HG03342 (cell line): ENCODE measurements at regions not wholly inside any gene's neighbourhood (a gene's known extent, or its start where the extent isn't known, plus 50 kb on each side); places are given as distances from the start of the nearest gene placed in this dataset.

ENCODE experiments used
- ATAC-seq: cut with Tn5 transposase; IDR thresholded peaks from one replicate; pipeline ENCODE4 v1.9.1; 2021; ENCODE audit warnings: mild to moderate bottlenecking, moderate library complexity; ENCODE audit not compliant: unreplicated experiment

- no peak for ATAC-seq
Measured at GRCh38 chr9:92186631-92187030, 71.4 kb upstream of the SPTLC1 start.

- ATAC-seq: no peak
Measured at GRCh38 chr9:92185681-92186080, 70.5 kb upstream of the SPTLC1 start.

GRCh38 chr9:92185096-92185495, 69.9 kb upstream of the SPTLC1 start:
- ATAC-seq: no peak

GRCh38 chr9:92184041-92184564, 68.9 kb upstream of the SPTLC1 start:
- no peak for ATAC-seq

- no peak for ATAC-seq
Measured at GRCh38 chr9:92183449-92183848, 68.2 kb upstream of the SPTLC1 start.

GRCh38 chr9:92181296-92181695, 66.1 kb upstream of the SPTLC1 start:
- no peak for ATAC-seq

- ATAC-seq: no peak
Measured at GRCh38 chr9:92180669-92181181, 65.5 kb upstream of the SPTLC1 start.

GRCh38 chr9:92180002-92180400, 64.8 kb upstream of the SPTLC1 start:
- no peak for ATAC-seq

GRCh38 chr9:92179286-92180001, 64.2 kb upstream of the SPTLC1 start:
- ATAC-seq: no peak

- ATAC-seq: no peak
Measured at GRCh38 chr9:92177591-92177990, 62.4 kb upstream of the SPTLC1 start.

GRCh38 chr9:92176800-92177185, 61.6 kb upstream of the SPTLC1 start:
- no peak for ATAC-seq

GRCh38 chr9:92176068-92176799, 61.0 kb upstream of the SPTLC1 start:
- ATAC-seq: no peak

GRCh38 chr9:92175441-92175840, 60.2 kb upstream of the SPTLC1 start:
- no peak for ATAC-seq

GRCh38 chr9:92173318-92173717, 58.1 kb upstream of the SPTLC1 start:
- ATAC-seq: no peak

- no peak for ATAC-seq
Measured at GRCh38 chr9:92171822-92172221, 56.6 kb upstream of the SPTLC1 start.

GRCh38 chr9:92171281-92171680, 56.1 kb upstream of the SPTLC1 start:
- no peak for ATAC-seq

- ATAC-seq: no peak
Measured at GRCh38 chr9:92170848-92171247, 55.6 kb upstream of the SPTLC1 start.

- peak; percentile 59 for ATAC-seq
Measured at GRCh38 chr9:92165484-92165883, 50.3 kb upstream of the SPTLC1 start.
